GM10266 (cell line): ENCODE measurements at regions not wholly inside any gene's neighbourhood (a gene's known extent, or its start where the extent isn't known, plus 50 kb on each side); places are given as distances from the start of the nearest gene placed in this dataset.

Experiments used
- DNase-seq: peaks from one replicate; pipeline ENCODE4 v3.0.0; 2012; ENCODE audit errors: extremely low spot score
- CTCF ChIP-seq: IDR thresholded peaks from 2 replicates; pipeline ENCODE4 v1.5.1; 2012; ENCODE audit warnings: mild to moderate bottlenecking, low read depth; ENCODE audit not compliant: control insufficient read depth, insufficient read depth; ENCODE audit errors: missing control alignments

GRCh38 chr3:167913219-167913835, 177.8 kb downstream of the SERPINI1 start:
- DNase-seq: no peak
- no peak for TF ChIP-seq CTCF

GRCh38 chr3:167909952-167910351, 174.4 kb downstream of the SERPINI1 start:
- no peak for DNase-seq
- no peak for TF ChIP-seq CTCF

GRCh38 chr3:167909504-167909896, 174.0 kb downstream of the SERPINI1 start:
- DNase-seq: no peak
- TF ChIP-seq CTCF: no peak

- DNase-seq: no peak
- TF ChIP-seq CTCF: no peak
Observed at GRCh38 chr3:167908746-167909503, 173.4 kb downstream of the SERPINI1 start.

GRCh38 chr3:167908221-167908620, 172.7 kb downstream of the SERPINI1 start:
- TF ChIP-seq CTCF: no peak

GRCh38 chr3:167901138-167901537, 165.6 kb downstream of the SERPINI1 start:
- no peak for TF ChIP-seq CTCF
- DNase-seq: no peak

More at GRCh38 chr3:167908221-167908620, 172.7 kb downstream of the SERPINI1 start:
- no peak for DNase-seq

GRCh38 chr3:167899093-167899492, 163.6 kb downstream of the SERPINI1 start:
- no peak for DNase-seq
- TF ChIP-seq CTCF: no peak
